ENCODE measurements at regions not wholly inside any gene's neighbourhood (a gene's known extent, or its start where the extent isn't known, plus 50 kb on each side); places are given as distances from the start of the nearest gene placed in this dataset.
"Not testable (repeated sequence)": the region's sequence is repeated elsewhere in the genome, so short reads cannot be mapped to it uniquely, and the experiment has no call there.

GRCh38 chr7:81180573-81180972, 261.7 kb upstream of the SEMA3C start:
- no peak for DNase-seq (ENCODE audit: low spot score)

- no peak for DNase-seq (ENCODE audit: low spot score)
These were observed 256.6 kb upstream of the SEMA3C start for GRCh38 chr7:81175275-81175940.

GRCh38 chr7:81173766-81174281, 255.0 kb upstream of the SEMA3C start:
- DNase-seq (ENCODE audit: low spot score), result no peak

- DNase-seq (ENCODE audit: low spot score), result no peak
These were observed 251.4 kb upstream of the SEMA3C start for GRCh38 chr7:81170291-81170690.

- DNase-seq (ENCODE audit: low spot score), result no peak
These were observed 249.1 kb upstream of the SEMA3C start for GRCh38 chr7:81167934-81168333.

- no peak for DNase-seq (ENCODE audit: low spot score)
These were observed 246.2 kb upstream of the SEMA3C start for GRCh38 chr7:81165070-81165469.

GRCh38 chr7:81162771-81163525, 244.1 kb upstream of the SEMA3C start:
- no peak for DNase-seq (ENCODE audit: low spot score)

- DNase-seq (ENCODE audit: low spot score), result no peak
These were observed 243.4 kb upstream of the SEMA3C start for GRCh38 chr7:81162234-81162633.

- DNase-seq (ENCODE audit: low spot score), result no peak
These were observed 242.7 kb upstream of the SEMA3C start for GRCh38 chr7:81161451-81162075.

GRCh38 chr7:81159402-81159801, 240.6 kb upstream of the SEMA3C start:
- no peak for DNase-seq (ENCODE audit: low spot score)

GRCh38 chr7:81158189-81158588, 239.3 kb upstream of the SEMA3C start:
- DNase-seq (ENCODE audit: low spot score), result no peak

- DNase-seq (ENCODE audit: low spot score), result no peak
These were observed 237.0 kb upstream of the SEMA3C start for GRCh38 chr7:81155654-81156373.

GRCh38 chr7:81154565-81154964, 235.7 kb upstream of the SEMA3C start:
- no peak for DNase-seq (ENCODE audit: low spot score)

GRCh38 chr7:81152925-81153324, 234.1 kb upstream of the SEMA3C start:
- DNase-seq (ENCODE audit: low spot score), result not testable (repeated sequence)

- DNase-seq (ENCODE audit: low spot score), result peak; percentile 43
These were observed 232.1 kb upstream of the SEMA3C start for GRCh38 chr7:81150951-81151361.

- no peak for DNase-seq (ENCODE audit: low spot score)
These were observed 225.0 kb upstream of the SEMA3C start for GRCh38 chr7:81143856-81144255.

GRCh38 chr7:81141257-81142205, 222.7 kb upstream of the SEMA3C start:
- DNase-seq (ENCODE audit: low spot score), result peak; percentile 24

GRCh38 chr7:81140775-81141174, 221.9 kb upstream of the SEMA3C start:
- no peak for DNase-seq (ENCODE audit: low spot score)

GRCh38 chr7:81140252-81140651, 221.4 kb upstream of the SEMA3C start:
- no peak for DNase-seq (ENCODE audit: low spot score)

- DNase-seq (ENCODE audit: low spot score), result no peak
These were observed 220.0 kb upstream of the SEMA3C start for GRCh38 chr7:81138870-81139269.

GRCh38 chr7:81135324-81135723, 216.5 kb upstream of the SEMA3C start:
- DNase-seq (ENCODE audit: low spot score), result no peak
